ENCODE measurements at regions not wholly inside any gene's neighbourhood (a gene's known extent, or its start where the extent isn't known, plus 50 kb on each side); places are given as distances from the start of the nearest gene placed in this dataset.

GRCh38 chr17:36885771-36886377 lies 51.4 kb upstream of the LHX1 start:
- intact Hi-C loops (cut with DNase I), result no loop called here
- H3K9me3 ChIP-seq, result peaks cover 0 to 10% (median 0%) of the 10 kb centered on the region in 4 donors
- TF ChIP-seq EP300 (IDR thresholded peaks at IDR 0.05) (no peak), POLR2AphosphoS5 (IDR thresholded peaks at IDR 0.05) (no peak), POLR2A (IDR thresholded peaks at IDR 0.05) (no peak)
- TF ChIP-seq, protein P1, sequence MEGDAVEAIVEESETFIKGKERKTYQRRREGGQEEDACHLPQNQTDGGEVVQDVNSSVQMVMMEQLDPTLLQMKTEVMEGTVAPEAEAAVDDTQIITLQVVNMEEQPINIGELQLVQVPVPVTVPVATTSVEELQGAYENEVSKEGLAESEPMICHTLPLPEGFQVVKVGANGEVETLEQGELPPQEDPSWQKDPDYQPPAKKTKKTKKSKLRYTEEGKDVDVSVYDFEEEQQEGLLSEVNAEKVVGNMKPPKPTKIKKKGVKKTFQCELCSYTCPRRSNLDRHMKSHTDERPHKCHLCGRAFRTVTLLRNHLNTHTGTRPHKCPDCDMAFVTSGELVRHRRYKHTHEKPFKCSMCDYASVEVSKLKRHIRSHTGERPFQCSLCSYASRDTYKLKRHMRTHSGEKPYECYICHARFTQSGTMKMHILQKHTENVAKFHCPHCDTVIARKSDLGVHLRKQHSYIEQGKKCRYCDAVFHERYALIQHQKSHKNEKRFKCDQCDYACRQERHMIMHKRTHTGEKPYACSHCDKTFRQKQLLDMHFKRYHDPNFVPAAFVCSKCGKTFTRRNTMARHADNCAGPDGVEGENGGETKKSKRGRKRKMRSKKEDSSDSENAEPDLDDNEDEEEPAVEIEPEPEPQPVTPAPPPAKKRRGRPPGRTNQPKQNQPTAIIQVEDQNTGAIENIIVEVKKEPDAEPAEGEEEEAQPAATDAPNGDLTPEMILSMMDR (IDR thresholded peaks at IDR 0.05), result no peak
- no peaks in the 10 kb centered on the region for H3K4me1 ChIP-seq
- 61 to 78% methylated on average over 21 of the region's 21 CpGs for WGBS, 2 donors
- peaks cover 5 to 64% (median 33%) of the 10 kb centered on the region in 3 donors for H3K27me3 ChIP-seq
- H3K36me3 ChIP-seq, result no peaks in the 10 kb centered on the region
- no peak for DNase-seq
- no peak overlapping the region for H3K27ac ChIP-seq
- no peak overlapping the region for H3K4me3 ChIP-seq
